ENCODE measurements at regions not wholly inside any gene's neighbourhood (a gene's known extent, or its start where the extent isn't known, plus 50 kb on each side); places are given as distances from the start of the nearest gene placed in this dataset.

DNA sequence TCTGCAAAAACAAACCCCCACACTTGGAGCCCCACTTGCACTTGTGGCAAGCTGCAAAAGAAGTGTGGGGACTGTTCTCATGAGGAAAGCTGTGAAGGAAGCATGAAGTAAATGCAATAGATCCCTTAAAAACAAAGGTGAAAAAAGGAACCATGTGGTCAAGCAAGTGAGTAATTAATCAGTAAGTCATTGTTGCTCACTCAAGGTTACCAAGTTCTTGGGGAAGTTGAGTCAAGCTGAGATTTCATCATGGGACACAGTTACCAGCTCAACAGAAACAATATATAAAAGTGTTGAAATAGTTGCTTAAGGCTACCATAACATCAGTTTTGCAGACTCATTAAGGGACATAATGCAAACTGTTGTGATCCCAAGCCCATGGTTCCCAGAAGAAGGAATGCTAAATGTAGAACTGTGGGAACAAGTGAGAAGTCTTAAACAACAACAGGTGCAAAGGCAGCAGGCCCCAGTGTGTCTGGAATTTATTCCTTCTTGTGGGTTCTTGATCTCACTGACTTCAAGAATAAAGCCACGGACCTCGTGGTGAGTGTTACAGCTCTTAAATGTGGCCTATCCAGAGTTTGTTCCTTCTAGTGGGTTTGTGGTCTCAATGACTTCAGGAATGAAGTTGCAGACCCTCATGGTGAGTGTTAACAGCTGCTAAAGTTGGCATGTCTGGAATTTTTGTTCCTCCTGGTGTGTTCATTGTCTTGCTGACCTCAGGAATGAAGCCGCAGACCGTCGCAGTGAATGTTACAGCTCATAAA is 336.3 kb upstream of the RBMY1B start:
- no peak for DNase-seq (ENCODE audit: low read depth)

DNA sequence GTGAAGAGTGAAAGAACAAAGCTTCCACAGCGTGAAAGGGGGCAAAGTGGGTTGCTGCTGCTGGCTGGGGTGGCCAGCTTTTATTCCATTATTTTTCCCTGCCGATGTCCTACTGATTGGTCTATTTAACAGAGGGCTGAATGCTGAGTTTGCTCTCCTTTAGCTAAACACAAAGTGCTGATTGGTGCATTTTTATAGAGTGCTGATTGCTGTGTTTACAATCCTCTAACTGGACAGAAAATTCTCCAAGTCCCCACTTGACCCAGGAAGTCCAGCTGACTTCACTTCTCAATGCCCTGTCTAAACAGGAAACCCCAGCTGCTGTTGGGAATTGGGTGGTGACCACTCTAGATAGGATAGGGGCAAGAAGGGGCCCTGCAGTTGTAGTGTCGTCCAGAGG is 335.6 kb upstream of the RBMY1B start:
- DNase-seq (ENCODE audit: low read depth), result no peak

DNA sequence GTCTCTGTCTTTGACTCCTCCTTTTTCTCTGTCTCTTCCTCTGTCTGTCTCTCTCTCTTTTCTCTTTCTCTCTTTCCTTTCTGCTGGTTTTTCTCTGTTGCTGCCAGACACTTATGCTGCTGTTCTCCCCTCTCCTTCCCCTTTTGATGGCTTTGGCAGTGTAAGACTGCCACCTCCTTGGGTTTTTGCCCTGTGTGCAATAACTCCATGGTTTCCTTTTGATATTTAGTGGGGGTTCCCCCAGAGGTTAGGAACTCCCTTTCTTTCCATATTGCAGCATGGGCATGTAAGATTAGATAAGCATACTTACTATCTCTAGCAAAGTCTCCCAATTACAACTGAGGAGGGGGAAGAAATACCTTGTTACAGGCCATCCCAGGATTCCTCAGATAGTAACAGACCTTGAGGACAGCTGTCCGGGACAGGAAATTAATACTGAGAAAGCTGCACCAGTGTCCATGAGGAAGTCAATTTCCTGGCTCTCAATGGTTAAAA is 333.8 kb upstream of the RBMY1B start:
- no peak for DNase-seq (ENCODE audit: low read depth)

DNA sequence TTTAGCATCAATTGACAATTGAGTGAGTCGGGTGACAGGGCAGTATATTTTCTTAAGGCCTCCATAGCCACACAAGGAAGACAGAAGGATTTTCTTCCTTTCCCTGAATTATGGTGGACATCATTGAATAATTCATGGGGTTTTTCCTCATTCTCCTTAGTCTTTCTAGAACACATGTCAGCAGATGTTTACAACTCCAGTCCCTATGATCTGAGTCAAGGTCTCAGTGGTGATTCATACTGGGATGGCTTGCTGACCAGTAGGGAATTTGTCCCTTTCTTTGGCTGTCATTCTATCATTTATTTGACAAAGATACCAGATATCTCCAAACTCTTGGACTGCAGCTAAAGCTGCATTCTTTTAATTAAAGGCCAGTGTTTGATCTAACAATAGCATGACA is 332.9 kb upstream of the RBMY1B start:
- no peak for DNase-seq (ENCODE audit: low read depth)

DNA sequence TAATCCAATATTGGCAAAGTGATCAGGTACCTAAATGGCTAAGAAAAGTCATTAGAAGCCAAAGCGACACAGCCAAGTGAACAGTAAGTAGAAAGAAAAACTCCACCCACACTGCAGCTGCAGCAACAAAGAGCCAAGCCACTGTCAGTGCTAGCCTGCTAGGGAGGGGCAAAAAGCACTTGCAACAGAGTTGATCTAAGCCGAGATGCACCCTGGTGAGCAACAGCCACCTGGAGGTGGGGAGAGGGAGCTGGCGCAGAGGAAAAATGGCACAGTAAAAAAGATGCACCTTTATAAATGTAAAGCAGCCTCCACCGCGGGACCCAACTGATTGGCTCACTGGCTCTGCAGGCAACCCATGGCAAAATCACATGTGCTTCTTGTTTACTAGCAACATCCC is 330.2 kb upstream of the RBMY1B start:
- peak; percentile 39 for DNase-seq (ENCODE audit: low read depth)

DNA sequence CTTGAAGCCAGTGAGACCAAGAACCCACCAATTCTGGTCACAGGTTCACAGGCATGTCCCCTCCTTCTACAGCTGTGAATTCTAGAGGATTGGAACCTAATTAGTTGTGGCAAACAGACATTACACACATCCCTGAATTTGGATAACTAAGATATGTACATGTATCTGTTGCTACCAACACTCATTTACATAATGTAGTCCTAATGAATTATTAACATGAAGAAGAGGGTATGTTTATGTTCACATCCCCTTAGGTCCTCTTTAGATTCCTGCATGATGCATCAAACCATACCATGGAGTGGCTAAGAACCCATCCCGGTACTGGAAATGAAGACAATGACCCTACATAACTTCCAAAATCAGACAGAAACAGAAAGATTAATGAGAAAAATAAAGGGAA is 326.9 kb upstream of the RBMY1B start:
- DNase-seq (ENCODE audit: low read depth), result no peak

DNA sequence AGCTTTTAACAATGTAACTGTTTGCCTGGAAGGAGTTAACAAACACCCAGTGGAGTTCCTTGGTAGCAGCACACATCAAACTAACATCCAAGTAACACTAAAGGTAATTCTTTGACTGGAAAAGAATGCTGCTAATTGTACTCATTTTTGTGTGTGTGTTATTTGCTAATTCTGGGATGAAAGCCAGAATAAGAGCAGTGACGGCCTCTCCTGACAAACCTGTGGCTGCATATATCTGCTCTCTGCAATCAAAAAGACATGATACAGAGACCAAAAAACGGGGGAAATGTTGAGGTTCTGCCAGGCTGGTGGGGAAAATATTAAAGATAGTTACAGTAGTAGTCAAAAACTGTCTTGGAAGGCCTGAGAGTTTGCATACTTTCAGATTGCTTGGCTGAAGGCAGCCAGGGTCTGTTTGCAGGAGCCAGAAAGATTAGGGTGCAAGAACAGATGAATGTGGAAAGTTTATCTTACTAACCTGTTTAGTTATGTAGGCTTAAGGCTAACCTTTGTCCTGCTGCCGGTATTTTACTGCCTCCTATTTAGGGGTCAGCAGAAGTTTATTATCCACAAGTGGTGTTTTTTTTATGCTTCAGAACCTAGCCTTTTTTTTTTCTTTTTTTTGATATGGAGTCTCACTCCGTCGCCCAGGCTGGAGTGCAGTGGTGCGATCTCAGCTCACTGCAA is 325.6 kb upstream of the RBMY1B start:
- DNase-seq (ENCODE audit: low read depth), result no peak

DNA sequence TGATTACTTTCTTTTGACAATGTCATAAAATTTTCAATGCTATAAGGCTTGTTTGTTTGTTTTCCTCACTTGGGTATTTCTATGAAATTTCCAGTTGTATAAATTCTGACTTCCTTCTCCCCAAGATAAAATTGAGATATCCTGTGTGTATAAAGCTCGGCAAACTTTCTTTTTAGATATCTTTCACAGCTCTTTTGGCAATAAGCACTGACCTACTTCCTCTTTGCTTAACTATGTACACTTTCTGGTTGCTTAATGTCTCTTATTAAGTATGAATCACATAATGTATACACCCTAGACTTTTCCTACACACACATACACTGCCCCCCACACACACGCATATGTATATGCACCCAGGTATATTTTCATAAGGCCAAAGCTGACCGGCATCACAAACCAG is 318.4 kb upstream of the RBMY1B start:
- no peak for DNase-seq (ENCODE audit: low read depth)

DNA sequence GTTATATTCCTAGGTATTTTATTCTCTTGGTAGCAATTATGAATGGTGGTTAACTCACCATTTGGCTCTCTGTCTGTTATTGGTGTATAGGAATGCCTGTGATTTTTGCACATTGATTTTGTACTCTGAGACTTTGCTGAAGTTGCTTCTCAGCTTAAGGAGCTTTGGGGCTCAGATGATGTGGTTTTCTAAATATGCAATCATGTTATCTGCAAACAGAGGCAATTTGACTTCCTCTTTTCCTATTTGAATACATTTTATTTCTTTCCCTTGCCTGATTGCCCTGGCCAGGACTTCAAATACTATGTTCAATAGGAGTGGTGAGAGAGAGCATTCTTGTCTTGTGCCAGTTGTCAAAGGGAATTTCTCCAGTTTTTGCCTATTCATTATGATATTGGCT is 310.9 kb upstream of the RBMY1B start:
- no peak for DNase-seq (ENCODE audit: low read depth)

DNA sequence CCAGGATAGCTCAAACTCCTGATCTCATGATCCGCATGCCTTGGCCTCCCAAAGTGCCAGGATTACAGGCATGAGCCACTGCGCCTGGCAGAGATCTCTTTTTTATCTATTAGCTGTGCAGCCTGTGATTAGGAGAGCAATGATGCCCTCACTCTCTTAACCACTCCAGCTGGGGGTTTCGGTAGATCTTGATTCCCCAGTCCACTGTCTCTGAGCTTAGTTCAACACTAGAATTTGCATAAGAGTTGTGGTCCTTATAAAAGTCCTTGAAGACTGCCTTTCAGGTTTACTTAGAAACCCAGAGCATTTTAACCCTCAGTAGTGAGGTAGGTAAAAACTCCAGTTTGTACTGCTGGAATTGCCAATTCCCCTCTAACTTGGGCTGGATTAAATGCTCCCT is 283.3 kb upstream of the RBMY1B start:
- DNase-seq (ENCODE audit: low read depth), result no peak

DNA sequence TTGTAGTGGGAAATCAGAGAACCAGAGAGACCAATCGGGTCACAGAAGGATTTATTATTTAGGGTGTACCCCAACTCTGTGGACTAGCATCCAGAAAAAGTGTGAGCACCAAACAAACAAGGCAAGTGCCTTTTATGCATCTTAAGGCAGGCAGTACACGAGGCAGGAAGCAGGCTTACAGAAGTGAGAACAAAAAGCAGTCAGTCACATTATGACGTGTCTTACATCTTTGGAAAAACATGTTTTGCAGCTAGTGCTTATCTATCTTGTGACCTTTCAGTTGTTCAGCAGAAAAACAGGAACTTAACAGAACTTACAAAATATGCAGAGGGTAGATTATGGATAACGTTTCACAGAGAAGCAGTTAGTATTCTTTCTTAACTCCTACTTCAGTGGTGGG is 270.9 kb upstream of the RBMY1B start:
- DNase-seq (ENCODE audit: low read depth), result no peak

DNA sequence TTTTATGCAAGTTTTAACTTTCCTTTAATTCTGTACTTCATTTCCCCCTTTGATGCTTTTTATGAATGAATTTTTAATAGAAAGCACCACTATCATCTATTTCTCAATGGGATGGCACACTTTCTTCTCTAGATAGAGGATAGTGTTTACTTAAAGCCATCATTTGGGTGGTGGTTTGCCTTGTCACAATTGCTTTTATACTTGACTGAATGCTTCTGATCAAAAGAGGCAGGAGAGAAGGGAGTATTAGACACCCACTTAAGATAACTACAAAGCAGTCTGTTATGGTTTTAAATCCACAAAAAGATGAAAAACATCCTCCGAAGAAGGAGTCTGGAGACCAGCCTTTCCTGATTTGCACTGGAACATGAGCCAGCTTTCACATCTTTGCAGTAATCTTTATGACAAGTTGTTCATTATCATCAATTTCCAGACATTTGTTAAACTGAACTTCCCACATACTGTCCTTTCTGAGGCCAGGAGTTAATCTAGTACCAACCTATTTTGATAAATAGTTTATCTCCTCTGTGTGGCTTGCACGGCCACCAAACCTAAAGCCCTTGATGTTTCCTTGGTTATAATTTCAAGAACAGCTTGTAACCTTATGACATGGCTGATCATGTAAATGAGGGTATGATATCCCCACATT is 270.4 kb upstream of the RBMY1B start:
- DNase-seq (ENCODE audit: low read depth), result no peak

DNA sequence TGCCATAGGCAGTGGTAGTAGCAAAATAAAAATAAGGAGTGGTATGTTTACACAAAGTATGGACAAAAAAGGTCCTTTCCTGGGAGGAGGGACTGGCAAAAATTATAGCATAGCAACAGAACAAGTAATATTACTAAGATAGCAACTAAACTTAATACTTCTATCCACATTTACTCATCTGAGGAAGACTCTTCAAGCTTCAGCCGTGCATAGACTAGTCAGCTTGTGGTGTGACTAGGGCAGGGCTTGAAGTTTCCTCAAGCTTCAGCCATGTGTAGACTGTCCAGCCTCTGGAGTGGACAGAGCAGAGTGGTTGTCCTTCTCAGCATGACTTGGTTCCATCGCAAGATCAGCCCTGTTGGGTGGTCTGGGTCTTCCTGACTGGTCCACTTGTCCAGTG is 268.3 kb upstream of the RBMY1B start:
- DNase-seq (ENCODE audit: low read depth), result no peak

DNA sequence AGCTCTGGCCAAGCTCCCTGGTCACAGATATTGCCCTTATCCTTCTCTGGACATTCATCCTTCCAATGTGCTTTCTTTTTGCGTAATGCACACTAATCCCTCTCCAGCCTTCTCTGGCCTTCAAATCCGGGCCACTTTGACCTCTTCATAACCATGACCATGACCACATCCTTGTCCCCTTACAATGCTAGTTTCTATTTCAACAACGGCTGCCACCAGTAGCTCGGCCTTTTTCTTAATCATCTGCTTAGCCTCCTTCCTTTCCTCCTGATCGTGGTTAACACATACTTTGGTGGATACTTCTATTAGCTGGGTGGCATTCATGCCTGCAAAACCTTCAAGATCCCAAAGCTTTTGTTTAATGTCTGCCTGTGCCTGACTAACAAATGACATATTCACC is 264.4 kb upstream of the RBMY1B start:
- DNase-seq (ENCODE audit: low read depth), result no peak

DNA sequence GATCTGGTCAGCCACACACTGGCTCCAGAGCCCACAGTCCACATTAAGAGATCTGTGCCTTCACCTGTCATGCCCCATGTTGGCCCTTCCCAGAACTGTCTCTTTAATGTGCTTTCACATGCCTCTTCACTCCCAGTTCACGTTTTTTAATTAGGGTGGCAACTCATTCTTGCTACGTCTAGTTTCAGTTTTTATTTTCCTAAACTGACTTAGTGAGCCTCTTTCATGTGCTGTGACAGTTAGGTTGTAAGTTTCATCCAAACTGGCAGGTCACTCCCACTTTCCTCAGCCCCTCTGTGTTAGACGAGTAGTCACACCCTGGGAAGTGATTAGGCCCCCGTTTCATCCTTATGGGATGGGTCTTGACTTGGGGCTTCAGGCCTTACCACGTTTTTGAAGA is 262.5 kb upstream of the RBMY1B start:
- DNase-seq (ENCODE audit: low read depth), result no peak

DNA sequence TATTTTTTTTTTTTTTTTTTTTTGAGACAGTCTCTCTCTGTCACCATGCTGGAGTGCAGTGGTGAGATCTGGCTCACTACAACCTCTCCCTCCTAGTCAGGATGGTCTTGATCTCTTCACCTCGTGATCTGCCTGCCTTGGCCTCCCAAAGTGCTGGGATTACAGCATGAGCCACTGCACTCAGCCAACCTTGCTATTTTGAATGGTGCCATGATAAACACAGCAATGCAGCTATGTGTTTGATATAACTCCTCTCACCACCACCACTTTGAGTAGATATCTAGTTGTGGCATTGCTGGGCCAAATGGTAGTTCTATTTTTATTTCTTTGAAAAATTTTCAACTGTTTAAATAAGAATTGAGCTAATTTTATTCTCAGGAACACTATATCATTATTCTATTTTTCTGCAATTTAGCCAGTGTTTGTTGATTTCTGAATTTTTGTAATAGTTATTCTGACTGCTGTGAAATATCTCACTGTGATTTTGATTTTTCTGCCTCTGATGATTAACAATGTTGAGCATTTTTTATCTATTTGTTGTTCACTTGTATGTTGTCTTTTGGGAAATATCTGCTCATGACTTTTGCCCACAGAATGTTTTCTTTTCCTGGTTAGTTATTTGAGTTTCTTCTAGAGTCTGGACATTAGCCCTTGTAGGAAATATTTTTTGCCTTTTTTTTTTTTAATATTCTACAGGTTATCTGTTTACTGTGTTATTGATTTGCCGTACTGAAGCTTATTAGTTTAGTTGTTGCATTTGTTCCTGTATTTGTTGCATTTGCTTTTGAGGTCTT is 257.5 kb upstream of the RBMY1B start:
- DNase-seq (ENCODE audit: low read depth), result no peak

DNA sequence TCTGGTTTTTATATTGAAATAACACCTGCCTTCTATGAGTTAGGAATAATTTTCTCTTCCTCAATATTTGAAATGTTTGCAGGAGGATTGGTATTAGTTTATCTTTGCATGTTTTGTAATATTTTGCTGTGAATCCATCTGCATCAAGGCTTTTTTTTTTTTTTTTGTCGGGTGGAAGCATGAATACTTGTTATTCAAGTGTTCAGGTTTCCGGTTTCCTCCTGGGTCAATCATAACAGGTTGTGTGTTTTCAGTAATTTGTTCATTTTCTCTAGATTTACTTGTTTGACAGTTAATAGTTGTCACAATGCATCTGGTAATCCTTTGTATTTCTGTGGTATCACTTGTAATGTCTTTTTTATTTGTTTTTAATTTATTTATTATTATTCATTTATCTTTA is 256.7 kb upstream of the RBMY1B start:
- no peak for DNase-seq (ENCODE audit: low read depth)

DNA sequence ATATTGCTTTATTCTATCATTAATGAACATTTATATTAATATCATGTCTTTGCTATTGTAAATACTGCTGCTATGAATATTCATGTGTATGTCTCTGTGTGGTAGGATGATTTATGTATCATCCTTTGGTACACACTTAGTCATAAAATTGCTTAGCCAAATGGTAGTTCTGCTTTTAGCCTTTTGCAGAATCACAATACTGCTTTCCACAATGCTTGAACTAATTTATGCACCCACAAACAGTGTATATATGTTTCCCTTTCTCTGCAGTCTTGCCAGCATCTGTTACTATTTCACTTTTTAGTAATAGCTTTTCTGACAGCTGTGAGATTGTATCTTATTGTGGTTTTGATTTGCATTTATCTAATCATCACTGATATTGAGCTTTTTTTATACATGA is 254.3 kb upstream of the RBMY1B start:
- no peak for DNase-seq (ENCODE audit: low read depth)

DNA sequence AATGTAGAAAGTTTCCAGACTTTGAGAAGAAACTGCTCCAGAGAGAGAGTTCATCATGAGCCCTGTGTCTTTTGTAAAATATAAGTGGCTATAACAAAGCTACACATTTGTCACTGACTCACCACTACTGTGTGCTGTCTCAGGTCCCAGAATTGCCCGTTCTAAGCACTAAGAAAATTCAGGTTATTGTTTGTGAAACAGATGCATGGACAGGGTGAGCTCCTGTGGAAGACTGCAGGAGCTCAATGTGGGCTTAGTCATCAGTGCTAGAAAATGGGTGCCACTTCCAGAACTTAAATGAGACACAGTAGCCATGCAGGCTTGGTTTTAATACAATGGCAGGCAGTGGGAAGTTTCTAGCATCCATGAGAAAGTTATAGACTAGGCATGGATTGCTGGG is 251.4 kb upstream of the RBMY1B start:
- no peak for DNase-seq (ENCODE audit: low read depth)

DNA sequence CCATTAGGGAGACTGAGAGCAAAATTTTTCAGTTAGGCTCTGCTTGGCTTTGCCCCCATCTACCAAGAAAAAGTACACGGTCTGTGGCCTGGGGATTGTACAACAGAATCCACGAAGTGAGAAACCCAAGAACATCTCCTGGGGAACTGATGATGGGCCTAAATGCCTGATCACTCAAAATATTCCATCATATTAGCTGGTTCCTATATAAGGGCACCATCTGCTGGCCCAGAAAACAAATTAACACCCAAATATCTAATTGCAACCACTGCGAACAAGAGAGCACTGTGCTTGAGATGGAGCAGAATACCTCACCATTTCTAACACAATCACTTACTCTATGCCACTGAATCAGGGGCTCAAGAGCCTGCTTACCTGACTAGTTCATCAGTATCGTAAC is 250.8 kb upstream of the RBMY1B start:
- DNase-seq (ENCODE audit: low read depth), result no peak

DNA sequence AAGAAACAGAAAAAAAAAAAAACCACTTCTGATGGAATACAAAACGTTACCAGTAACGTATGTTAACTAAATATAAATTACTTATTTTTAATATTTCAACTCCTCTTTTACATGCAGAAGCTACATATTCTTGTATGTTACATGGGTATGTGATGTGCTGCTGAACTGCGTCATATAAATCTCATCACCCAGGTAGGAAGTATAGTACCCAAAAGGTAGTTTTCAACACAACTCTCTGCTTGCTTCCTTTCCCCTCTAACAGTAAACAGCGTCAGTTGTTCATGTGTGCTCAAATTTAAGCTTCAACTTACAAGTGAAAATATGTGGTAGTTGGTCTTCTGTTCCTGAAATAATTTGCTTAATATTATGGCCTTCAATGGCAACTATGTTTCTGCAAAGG is 250.0 kb upstream of the RBMY1B start:
- no peak for DNase-seq (ENCODE audit: low read depth)

DNA sequence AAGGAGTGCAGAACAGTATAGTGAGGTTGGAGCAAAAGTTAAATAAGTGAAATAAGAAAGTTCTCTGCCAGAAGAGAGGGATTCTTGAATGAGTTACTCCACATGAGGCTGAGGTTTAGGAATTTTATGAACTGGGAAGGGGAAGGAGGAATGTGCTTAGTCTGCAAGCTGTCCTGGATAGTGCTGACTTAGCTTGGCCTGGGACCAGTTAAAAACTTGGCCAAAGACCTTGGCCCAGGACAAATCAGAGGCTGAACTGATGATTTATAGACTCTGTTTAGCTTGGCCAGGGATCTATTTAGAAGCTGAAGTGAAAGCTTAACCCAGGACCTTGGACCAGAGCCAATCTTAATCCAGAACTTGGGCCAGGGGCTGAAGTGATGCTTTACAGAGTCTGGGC is 244.4 kb upstream of the RBMY1B start:
- no peak for DNase-seq (ENCODE audit: low read depth)

DNA sequence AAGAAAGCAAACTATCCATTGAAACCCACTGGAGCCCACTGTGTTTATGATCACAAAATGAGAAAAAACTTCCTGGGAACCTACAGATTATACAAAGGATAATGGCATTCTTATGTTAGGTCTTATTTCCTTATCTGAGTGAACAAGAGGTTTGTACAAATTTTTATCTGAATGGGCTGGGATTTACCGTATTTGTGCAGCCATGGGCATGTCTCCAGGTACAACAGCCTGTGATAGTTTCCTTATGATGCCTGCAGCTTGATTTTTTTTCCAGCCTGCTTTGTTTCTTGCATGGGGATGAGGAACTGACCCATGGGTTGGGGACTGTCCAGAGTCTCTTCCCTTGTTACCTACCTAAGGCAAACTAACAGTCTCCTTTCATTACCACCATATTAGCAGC is 244.0 kb upstream of the RBMY1B start:
- no peak for DNase-seq (ENCODE audit: low read depth)

All from stimulated activated CD4-positive, alpha-beta T cell treated with anti-CD3 and anti-CD28 coated beads, Interleukin-2, amount 100 ng/mL, for 4 hours (primary cell).